ENCODE measurements at regions not wholly inside any gene's neighbourhood (a gene's known extent, or its start where the extent isn't known, plus 50 kb on each side); places are given as distances from the start of the nearest gene placed in this dataset.
"Not testable (repeated sequence)": the region's sequence is repeated elsewhere in the genome, so short reads cannot be mapped to it uniquely, and the experiment has no call there.

DNA sequence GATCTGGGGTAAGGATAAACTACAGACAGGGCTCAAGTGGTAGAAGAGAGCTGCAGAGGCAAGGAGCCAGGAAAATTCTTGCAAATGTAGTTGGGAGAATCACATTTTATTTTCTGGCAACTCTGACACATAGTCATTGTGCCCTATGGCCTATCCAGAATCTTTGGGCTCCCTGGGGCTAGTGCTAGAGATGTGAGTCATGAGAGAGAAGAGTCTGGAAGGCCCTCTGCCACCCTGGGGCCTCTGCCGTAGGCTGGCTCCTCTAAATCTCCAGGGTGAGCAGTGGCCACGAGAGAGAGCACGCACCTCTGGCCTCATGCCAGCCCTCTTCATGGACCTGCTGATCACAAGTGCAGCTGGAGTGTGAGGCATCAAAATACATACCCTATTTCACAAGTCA lies 74.3 kb upstream of the SSBP2 start:
- no peak overlapping the region for H3K4me3 ChIP-seq (ENCODE audit: control insufficient read depth, low read depth, low read length)
- TF ChIP-seq, protein P1, sequence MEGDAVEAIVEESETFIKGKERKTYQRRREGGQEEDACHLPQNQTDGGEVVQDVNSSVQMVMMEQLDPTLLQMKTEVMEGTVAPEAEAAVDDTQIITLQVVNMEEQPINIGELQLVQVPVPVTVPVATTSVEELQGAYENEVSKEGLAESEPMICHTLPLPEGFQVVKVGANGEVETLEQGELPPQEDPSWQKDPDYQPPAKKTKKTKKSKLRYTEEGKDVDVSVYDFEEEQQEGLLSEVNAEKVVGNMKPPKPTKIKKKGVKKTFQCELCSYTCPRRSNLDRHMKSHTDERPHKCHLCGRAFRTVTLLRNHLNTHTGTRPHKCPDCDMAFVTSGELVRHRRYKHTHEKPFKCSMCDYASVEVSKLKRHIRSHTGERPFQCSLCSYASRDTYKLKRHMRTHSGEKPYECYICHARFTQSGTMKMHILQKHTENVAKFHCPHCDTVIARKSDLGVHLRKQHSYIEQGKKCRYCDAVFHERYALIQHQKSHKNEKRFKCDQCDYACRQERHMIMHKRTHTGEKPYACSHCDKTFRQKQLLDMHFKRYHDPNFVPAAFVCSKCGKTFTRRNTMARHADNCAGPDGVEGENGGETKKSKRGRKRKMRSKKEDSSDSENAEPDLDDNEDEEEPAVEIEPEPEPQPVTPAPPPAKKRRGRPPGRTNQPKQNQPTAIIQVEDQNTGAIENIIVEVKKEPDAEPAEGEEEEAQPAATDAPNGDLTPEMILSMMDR (IDR thresholded peaks at IDR 0.05; ENCODE audit: control insufficient read depth, insufficient read depth, low read depth, low read length, missing control alignments) = no peak
- peak; percentile 68 for DNase-seq (ENCODE audit: low read depth)

DNA sequence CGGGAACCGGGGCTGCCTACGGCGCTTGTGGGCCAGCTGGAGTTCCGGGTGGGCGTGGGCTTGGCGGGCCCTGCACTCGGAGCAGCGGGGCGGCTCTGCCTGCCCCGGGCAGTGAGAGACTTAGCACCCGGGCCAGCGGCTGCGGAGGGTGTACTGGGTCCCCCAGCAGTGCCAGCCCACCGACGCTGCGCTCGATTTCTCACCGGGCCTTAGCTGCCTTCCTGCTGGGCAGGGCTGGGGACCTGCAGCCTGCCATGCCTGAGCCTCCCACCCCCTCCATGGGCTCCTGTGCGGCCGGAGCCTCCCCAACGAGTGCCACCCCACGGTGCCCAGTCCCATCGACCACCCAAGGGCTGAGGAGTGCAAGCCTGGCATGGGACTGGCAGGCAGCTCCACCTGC lies 72.8 kb upstream of the SSBP2 start:
- not testable (repeated sequence) for H3K4me3 ChIP-seq (ENCODE audit: control insufficient read depth, low read depth, low read length); DNase-seq (ENCODE audit: low read depth)

DNA sequence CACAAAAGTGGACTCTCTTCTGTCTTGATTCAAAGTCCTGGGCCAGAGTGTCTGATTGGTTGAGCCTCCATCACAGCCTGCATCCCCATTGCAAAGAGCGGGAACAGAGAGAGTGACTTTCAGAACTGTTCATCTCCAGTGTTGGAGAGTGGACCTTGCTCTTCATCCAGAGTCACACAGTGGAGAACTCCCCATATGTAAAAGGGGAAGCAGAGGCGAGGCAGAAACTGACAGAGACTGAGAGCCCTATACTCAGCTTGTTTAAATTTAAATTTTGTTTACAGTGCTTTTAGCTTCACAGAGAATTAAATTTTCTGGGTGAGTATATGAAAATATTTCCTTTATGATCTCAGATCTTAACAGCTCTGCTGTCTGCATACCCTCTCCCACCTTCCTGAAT lies 70.0 kb upstream of the SSBP2 start:
- DNase-seq (ENCODE audit: low read depth) = no peak
- H3K4me3 ChIP-seq (ENCODE audit: control insufficient read depth, low read depth, low read length) = no peak overlapping the region
- TF ChIP-seq, protein P1 (IDR thresholded peaks at IDR 0.05; ENCODE audit: control insufficient read depth, insufficient read depth, low read depth, low read length, missing control alignments) = no peak

GRCh38 chr5:81820318-81820636 lies 69.4 kb upstream of the SSBP2 start:
- TF ChIP-seq, protein P1 (IDR thresholded peaks at IDR 0.05; ENCODE audit: control insufficient read depth, insufficient read depth, low read depth, low read length, missing control alignments) = no peak
- no peak overlapping the region for H3K4me3 ChIP-seq (ENCODE audit: control insufficient read depth, low read depth, low read length)
- no peak for DNase-seq (ENCODE audit: low read depth)

DNA sequence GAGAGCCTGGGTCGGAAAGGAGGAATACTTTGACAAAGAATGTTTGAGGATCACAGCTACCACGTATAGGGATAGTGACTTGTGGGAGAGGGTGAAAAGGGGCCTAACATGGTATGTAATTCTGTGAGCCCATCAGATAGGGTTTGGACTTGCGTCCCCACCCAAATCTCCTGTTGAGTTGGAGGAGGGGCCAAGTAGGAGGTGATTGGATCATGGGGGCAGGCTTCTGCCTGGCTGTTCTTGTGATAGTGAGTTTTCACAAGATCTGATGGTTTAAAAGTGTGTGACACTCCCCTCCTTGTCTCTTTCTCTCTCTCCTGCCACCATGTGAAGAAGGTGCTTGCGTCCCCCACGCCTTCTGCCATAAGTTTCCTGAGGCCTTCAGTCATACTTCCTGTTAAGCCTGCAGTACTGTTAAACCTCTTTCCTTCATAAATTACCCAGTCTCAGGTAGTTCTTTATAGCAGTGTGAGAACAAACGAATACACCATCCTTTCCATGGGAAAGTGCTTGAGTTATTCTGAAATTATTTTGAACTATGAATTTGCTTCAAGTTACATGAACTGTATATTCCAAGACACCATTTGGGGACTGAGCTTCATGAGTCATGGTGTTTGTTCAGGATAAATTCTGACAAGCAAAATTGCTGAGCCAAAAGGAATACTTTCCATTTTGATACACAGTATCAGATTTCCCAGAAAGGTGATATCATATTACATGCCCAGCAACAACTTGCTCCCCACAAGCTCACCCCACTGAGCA lies 68.8 kb upstream of the SSBP2 start:
- DNase-seq (ENCODE audit: low read depth) = no peak
- no peak overlapping the region for H3K4me3 ChIP-seq (ENCODE audit: control insufficient read depth, low read depth, low read length)
- TF ChIP-seq, protein P1 (IDR thresholded peaks at IDR 0.05; ENCODE audit: control insufficient read depth, insufficient read depth, low read depth, low read length, missing control alignments) = no peak

- TF ChIP-seq, protein P1 (IDR thresholded peaks at IDR 0.05; ENCODE audit: control insufficient read depth, insufficient read depth, low read depth, low read length, missing control alignments) = no peak
- no peak overlapping the region for H3K4me3 ChIP-seq (ENCODE audit: control insufficient read depth, low read depth, low read length)
- DNase-seq (ENCODE audit: low read depth) = no peak
These were observed 67.1 kb upstream of the SSBP2 start for GRCh38 chr5:81817980-81818379.

DNA sequence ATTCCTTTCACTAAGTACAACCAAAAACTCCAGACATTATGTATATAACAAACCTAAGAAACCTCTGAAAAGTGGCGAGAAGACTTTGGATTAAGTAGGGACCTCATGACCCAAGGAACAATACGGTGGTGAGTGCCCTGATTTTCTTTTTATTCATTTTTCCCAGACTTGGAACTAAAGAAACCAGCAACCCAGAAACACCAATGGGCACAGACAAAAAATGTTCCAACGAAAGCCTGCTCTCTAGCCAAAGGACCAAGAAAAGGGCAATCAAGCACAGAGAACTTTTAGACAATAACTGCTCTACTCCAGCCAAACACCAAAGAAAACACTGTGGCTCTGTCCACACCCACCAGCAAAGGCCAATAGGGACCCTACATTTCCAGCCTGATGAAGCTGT lies 66.2 kb upstream of the SSBP2 start:
- DNase-seq (ENCODE audit: low read depth) = no peak
- no peak overlapping the region for H3K4me3 ChIP-seq (ENCODE audit: control insufficient read depth, low read depth, low read length)
- TF ChIP-seq, protein P1 (IDR thresholded peaks at IDR 0.05; ENCODE audit: control insufficient read depth, insufficient read depth, low read depth, low read length, missing control alignments) = no peak
